Mesendoderm (in vitro differentiated cells): ENCODE measurements at regions not wholly inside any gene's neighbourhood (a gene's known extent, or its start where the extent isn't known, plus 50 kb on each side); places are given as distances from the start of the nearest gene placed in this dataset.
A peak's percentile ranks its signal among the peaks of the same experiment; 100 is the strongest.

Experiments used
- DNase-seq: peaks from one replicate; pipeline ENCODE4 v3.0.0; 2013
- H2AK5ac ChIP-seq: 2 replicates; pipeline ENCODE4 v1.6.1; 2013; ENCODE audit warnings: low read length, inconsistent platforms
- H2BK120ac ChIP-seq: 2 replicates; pipeline ENCODE4 v1.6.1; 2013; ENCODE audit warnings: low read depth, mild to moderate bottlenecking, low read length, moderate library complexity, mixed read lengths
- H2BK15ac ChIP-seq: replicated peaks from 2 replicates; pipeline ENCODE4 v1.6.1; 2013; ENCODE audit warnings: low read depth, mild to moderate bottlenecking, moderate library complexity
- H2BK5ac ChIP-seq: 2 replicates; pipeline ENCODE4 v1.6.1; 2013; ENCODE audit warnings: low read length, inconsistent platforms
- H3K18ac ChIP-seq: 2 replicates; pipeline ENCODE4 v1.6.1; 2013; ENCODE audit warnings: mild to moderate bottlenecking, low read length, mixed read lengths
- H3K23ac ChIP-seq: one replicate; pipeline ENCODE4 v1.6.1; 2013; ENCODE audit warnings: low read length
- H3K27ac ChIP-seq: 2 replicates; pipeline ENCODE4 v1.5.1; 2013; ENCODE audit warnings: low read depth, mild to moderate bottlenecking, inconsistent platforms, low read length, moderate library complexity
- H3K27me3 ChIP-seq: 2 replicates; pipeline ENCODE4 v1.6.1; 2013; ENCODE audit warnings: low read length, control low read depth, mild to moderate bottlenecking, inconsistent platforms; ENCODE audit not compliant: insufficient read depth, poor library complexity
- H3K36me3 ChIP-seq: 2 replicates; pipeline ENCODE4 v1.6.1; 2013; ENCODE audit warnings: low read length, inconsistent platforms; ENCODE audit not compliant: control insufficient read depth, insufficient read depth
- H3K4ac ChIP-seq: one replicate; pipeline ENCODE4 v1.6.1; 2013; ENCODE audit warnings: low read depth, mild to moderate bottlenecking, low read length, moderate library complexity
- H3K4me1 ChIP-seq: 2 replicates; pipeline ENCODE4 v1.6.1; 2013; ENCODE audit warnings: low read depth, low read length, inconsistent platforms; ENCODE audit not compliant: control insufficient read depth
- H3K4me2 ChIP-seq: 2 replicates; pipeline ENCODE4 v1.6.1; 2013; ENCODE audit warnings: low read length
- H3K4me3 ChIP-seq: 2 replicates; pipeline ENCODE4 v1.5.1; 2013; ENCODE audit warnings: mild to moderate bottlenecking, low read length
- H3K56ac ChIP-seq: one replicate; pipeline ENCODE4 v1.6.1; 2013; ENCODE audit warnings: low read length
- H3K79me1 ChIP-seq: 2 replicates; pipeline ENCODE4 v1.6.1; 2013; ENCODE audit warnings: low read length, inconsistent platforms
- H3K79me2 ChIP-seq: 2 replicates; pipeline ENCODE4 v1.6.1; 2013; ENCODE audit warnings: mild to moderate bottlenecking, low read length; ENCODE audit not compliant: control insufficient read depth, insufficient read depth
- H3K9ac ChIP-seq: 2 replicates; pipeline ENCODE4 v1.6.1; 2013; ENCODE audit warnings: low read length, inconsistent platforms
- H4K5ac ChIP-seq: one replicate; pipeline ENCODE4 v1.6.1; 2013; ENCODE audit warnings: low read length
- H4K8ac ChIP-seq: one replicate; pipeline ENCODE4 v1.6.1; 2013; ENCODE audit warnings: low read depth, mild to moderate bottlenecking, control low read depth, low read length, moderate library complexity
- WGBS: extraction: QIAGEN DNeasy Blood & Tissue Kit; methylation state at CpG from one replicate; pipeline ENCODE4 v1.1.7; 2013; ENCODE audit warnings: low lambda C conversion rate, missing lambda C conversion rate; ENCODE audit not compliant: insufficient coverage; ENCODE audit errors: extremely low coverage; 5-methylcytosine and 5-hydroxymethylcytosine counted together

DNA sequence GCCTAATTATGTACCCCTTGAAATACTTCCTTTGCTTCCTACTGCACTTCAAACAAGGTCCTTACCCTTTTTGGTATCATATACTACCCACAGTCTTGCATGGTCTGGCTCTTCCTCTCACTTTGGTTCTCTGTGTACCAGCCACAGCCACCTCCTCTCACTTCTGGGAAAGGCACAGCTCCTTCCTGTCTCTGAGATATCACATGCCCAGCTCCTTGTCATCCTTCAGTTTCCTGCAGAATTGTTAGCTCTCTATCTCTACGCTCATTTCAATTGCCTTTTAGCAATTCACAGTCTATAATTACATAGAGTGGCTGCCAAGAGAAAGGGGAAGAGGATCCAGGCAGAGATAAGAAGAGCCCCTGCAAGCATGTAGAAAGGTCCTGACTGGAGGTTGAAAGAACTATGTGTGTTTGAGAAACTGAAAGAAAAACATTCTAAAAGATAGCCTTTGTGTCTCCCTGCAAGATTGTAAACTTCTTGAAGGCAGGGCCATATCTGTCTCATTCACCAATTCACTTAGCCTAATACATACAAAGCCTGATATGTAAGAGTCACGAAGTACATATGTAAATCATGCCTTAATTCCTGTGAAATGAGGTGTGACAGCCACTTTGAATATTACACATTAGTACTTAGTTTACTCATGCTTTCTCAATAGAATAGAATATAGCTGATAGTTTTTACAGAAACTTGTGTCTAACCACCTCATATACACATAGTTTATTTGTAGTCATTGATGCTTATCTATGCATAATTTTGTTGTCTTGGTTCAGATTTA, 933.1 kb downstream of the DIAPH3 start:
- H2BK120ac ChIP-seq: no peak overlapping the region
- no peaks in the 10 kb centered on the region for H3K79me2 ChIP-seq
- no peak overlapping the region for H3K4ac ChIP-seq
- H2BK5ac ChIP-seq: peak overlapping the region; percentile 14
- no peaks in the 10 kb centered on the region for H3K79me1 ChIP-seq
- H3K4me2 ChIP-seq: no peak overlapping the region
- WGBS: no CpG with 5 or more reads among the region's 2 CpGs
- no peaks in the 10 kb centered on the region for H3K27me3 ChIP-seq
- no peak overlapping the region for H4K5ac ChIP-seq
- no peak overlapping the region for H4K8ac ChIP-seq
- H3K4me3 ChIP-seq: no peak overlapping the region
- no peaks in the 10 kb centered on the region for H3K36me3 ChIP-seq
- peaks cover 3% of the 10 kb centered on the region for H3K4me1 ChIP-seq
- H2AK5ac ChIP-seq: no peak overlapping the region
- peak; percentile 92 for DNase-seq
- no peak overlapping the region for H3K56ac ChIP-seq
- no peak overlapping the region for H3K23ac ChIP-seq
- no peak overlapping the region for H3K9ac ChIP-seq
- peak overlapping the region; percentile 41 for H3K27ac ChIP-seq
- H2BK15ac ChIP-seq: no peak overlapping the region
- no peak overlapping the region for H3K18ac ChIP-seq

DNA sequence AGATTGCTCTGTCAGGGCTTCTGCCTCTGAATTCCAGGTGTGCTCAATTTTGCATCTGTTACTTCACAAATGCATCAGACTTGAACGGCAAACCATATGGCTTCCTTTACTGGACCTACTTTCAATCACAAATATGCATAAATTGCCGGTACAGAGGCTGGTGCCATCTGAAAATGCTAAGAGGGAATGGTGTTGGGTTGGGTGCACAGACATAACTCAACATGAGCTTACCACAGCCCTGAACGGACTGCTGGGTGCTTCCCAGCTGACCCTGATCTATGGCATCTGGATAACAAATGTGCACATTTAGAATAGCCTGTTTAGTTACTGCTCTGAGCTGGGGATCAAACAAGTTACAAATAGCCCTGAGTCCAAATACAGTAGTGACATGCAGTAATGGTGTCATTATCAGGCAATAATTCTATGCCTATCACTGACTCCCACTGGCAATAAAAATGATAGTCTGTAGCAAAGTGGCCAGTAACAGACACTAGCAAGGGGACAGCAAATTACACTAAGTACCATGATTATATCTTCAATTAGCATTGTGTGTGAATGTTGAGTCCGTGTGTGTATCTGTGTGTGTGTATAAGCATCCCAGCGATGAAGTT, 927.3 kb downstream of the DIAPH3 start:
- no peak overlapping the region for H3K56ac ChIP-seq
- no peak overlapping the region for H3K18ac ChIP-seq
- no peaks in the 10 kb centered on the region for H3K4me1 ChIP-seq
- H3K4ac ChIP-seq: no peak overlapping the region
- WGBS: no CpG with 5 or more reads among the region's 5 CpGs
- H3K4me3 ChIP-seq: no peak overlapping the region
- no peaks in the 10 kb centered on the region for H3K36me3 ChIP-seq
- no peak overlapping the region for H2BK5ac ChIP-seq
- DNase-seq: no peak
- no peak overlapping the region for H2BK15ac ChIP-seq
- H2BK120ac ChIP-seq: no peak overlapping the region
- H3K27ac ChIP-seq: no peak overlapping the region
- H4K8ac ChIP-seq: no peak overlapping the region
- H3K79me2 ChIP-seq: no peaks in the 10 kb centered on the region
- no peak overlapping the region for H3K9ac ChIP-seq
- H3K79me1 ChIP-seq: no peaks in the 10 kb centered on the region
- no peak overlapping the region for H2AK5ac ChIP-seq
- no peak overlapping the region for H3K4me2 ChIP-seq
- H3K27me3 ChIP-seq: no peaks in the 10 kb centered on the region
- H4K5ac ChIP-seq: no peak overlapping the region
- H3K23ac ChIP-seq: no peak overlapping the region

DNA sequence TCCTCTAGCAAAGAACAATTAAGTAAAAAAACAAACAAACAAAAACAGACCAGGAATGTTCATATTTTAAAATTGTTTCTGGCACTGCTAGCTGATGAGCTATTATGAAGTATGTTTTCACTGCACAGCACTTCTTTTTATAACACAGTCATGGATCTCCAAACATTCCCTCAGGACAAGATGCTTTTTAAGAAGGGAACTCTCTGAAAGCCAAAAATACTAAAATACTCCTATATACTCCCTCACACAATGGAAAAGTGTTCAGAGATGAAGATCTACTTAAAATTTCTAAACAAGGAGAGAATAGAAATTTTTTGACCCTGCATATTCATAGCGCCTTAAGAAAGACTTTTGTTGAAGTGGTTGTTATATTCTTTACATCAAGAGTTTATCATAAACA, 926.8 kb downstream of the DIAPH3 start:
- Histone ChIP-seq H2BK5ac (no peak overlapping the region), H3K4me1 (no peaks in the 10 kb centered on the region), H3K27me3 (no peaks in the 10 kb centered on the region), H3K79me1 (no peaks in the 10 kb centered on the region), H3K9ac (no peak overlapping the region), H3K36me3 (no peaks in the 10 kb centered on the region), H3K18ac (no peak overlapping the region), H2BK15ac (no peak overlapping the region), H3K56ac (no peak overlapping the region), H4K8ac (no peak overlapping the region), H3K79me2 (no peaks in the 10 kb centered on the region), H3K4ac (no peak overlapping the region), H3K23ac (no peak overlapping the region), H2AK5ac (no peak overlapping the region), H3K4me2 (no peak overlapping the region), H4K5ac (no peak overlapping the region), H2BK120ac (no peak overlapping the region), H3K27ac (no peak overlapping the region), H3K4me3 (no peak overlapping the region)
- WGBS: no CpG with 5 or more reads among the region's 1 CpG
- DNase-seq: no peak

DNA sequence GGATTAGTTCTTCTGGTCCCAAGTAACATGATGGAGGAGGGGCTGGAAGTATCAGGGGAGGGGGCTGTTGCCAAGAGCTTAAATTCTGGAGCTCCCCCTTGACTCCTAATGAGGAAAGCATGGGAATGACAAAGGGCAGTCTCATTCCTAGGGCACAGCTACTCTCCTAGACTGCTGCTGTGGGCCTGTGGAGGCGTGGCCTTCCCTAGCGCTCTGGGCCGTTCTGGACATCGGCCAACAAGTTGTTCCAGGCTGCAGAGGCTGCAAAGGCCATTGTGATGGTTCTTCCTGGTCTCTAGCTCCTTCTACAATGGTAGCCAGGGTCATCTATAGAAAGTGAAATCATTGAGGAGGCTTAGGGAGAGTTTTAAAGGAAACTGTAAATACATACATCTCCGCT, 916.6 kb downstream of the DIAPH3 start:
- H3K4me1 ChIP-seq: no peaks in the 10 kb centered on the region
- H3K4me3 ChIP-seq: no peak overlapping the region
- no peak overlapping the region for H2BK120ac ChIP-seq
- no CpG with 5 or more reads among the region's 5 CpGs for WGBS
- H3K4me2 ChIP-seq: no peak overlapping the region
- no peak overlapping the region for H3K23ac ChIP-seq
- H3K9ac ChIP-seq: no peak overlapping the region
- no peaks in the 10 kb centered on the region for H3K79me1 ChIP-seq
- H3K79me2 ChIP-seq: no peaks in the 10 kb centered on the region
- H4K8ac ChIP-seq: no peak overlapping the region
- H3K36me3 ChIP-seq: no peaks in the 10 kb centered on the region
- DNase-seq: no peak
- no peaks in the 10 kb centered on the region for H3K27me3 ChIP-seq
- no peak overlapping the region for H2AK5ac ChIP-seq
- H3K27ac ChIP-seq: no peak overlapping the region
- no peak overlapping the region for H2BK15ac ChIP-seq
- no peak overlapping the region for H4K5ac ChIP-seq
- H3K18ac ChIP-seq: no peak overlapping the region
- no peak overlapping the region for H3K56ac ChIP-seq
- H2BK5ac ChIP-seq: no peak overlapping the region
- no peak overlapping the region for H3K4ac ChIP-seq

GRCh38 chr13:59250336-59251189, 913.2 kb downstream of the DIAPH3 start:
- Histone ChIP-seq H3K18ac (no peak overlapping the region), H3K4me2 (no peak overlapping the region), H3K56ac (no peak overlapping the region), H2BK120ac (no peak overlapping the region), H3K79me1 (no peaks in the 10 kb centered on the region), H3K9ac (no peak overlapping the region), H3K36me3 (no peaks in the 10 kb centered on the region), H2BK15ac (no peak overlapping the region), H4K5ac (no peak overlapping the region), H2AK5ac (no peak overlapping the region), H3K23ac (no peak overlapping the region), H4K8ac (no peak overlapping the region), H3K79me2 (no peaks in the 10 kb centered on the region), H3K4me1 (no peaks in the 10 kb centered on the region), H2BK5ac (no peak overlapping the region), H3K27ac (no peak overlapping the region), H3K4ac (no peak overlapping the region), H3K4me3 (no peak overlapping the region), H3K27me3 (no peaks in the 10 kb centered on the region)
- DNase-seq: no peak
- no CpG with 5 or more reads among the region's 5 CpGs for WGBS
